ENCODE measurements at regions not wholly inside any gene's neighbourhood (a gene's known extent, or its start where the extent isn't known, plus 50 kb on each side); places are given as distances from the start of the nearest gene placed in this dataset.

- Mint-ChIP-seq H3K9me3 (0 out of 3 replicates have a peak, but pooled peaks cover 2% of the 10 kb centered on the region), H3K4me1 (peaks cover 28% of the 10 kb centered on the region), H3K27ac (no peak overlapping the region), H3K4me3 (no peak overlapping the region), H3K27me3 (ENCODE audit: insufficient read depth, low read depth, poor library complexity) (peaks cover 4% of the 10 kb centered on the region), H3K36me3 (ENCODE audit: low read depth) (no peaks in the 10 kb centered on the region; the same call in 2 of the 3 replicates)
- H3K4me3 ChIP-seq: no peak overlapping the region
- no peak overlapping the region for H3K4me2 ChIP-seq
- H3F3A ChIP-seq (replicated peaks; ENCODE audit: low read depth): no peaks in the 10 kb centered on the region
- peaks cover 10% of the 10 kb centered on the region for H3K4me1 ChIP-seq (ENCODE audit: insufficient read depth)
- TF ChIP-seq ZNF331 (CRISPR knock-in tag; IDR thresholded peaks at IDR 0.05; ENCODE audit: low read depth) (no peak), JUNB (IDR thresholded peaks at IDR 0.05; ENCODE audit: unreplicated experiment) (no peak), ZNF462 (CRISPR knock-in tag; IDR thresholded peaks at IDR 0.05) (no peak), CTCF (conservative IDR thresholded peaks at IDR 0.05; ENCODE audit: low read depth in 2 of 2) (no peak), EZH2phosphoT487 (IDR thresholded peaks at IDR 0.05; ENCODE audit: unreplicated experiment) (no peak), NANOG (IDR thresholded peaks at IDR 0.05; ENCODE audit: borderline replicate concordance) (no peak), ETS1 (IDR thresholded peaks at IDR 0.05) (no peak), EZH2 (IDR thresholded peaks at IDR 0.05; ENCODE audit: low read depth, unreplicated experiment) (no peak), REST (IDR thresholded peaks at IDR 0.05; ENCODE audit: unreplicated experiment) (no peak), POLR2AphosphoS5 (IDR thresholded peaks at IDR 0.05; ENCODE audit: low read depth) (no peak), ZNF114 (CRISPR knock-in tag; IDR thresholded peaks at IDR 0.05) (no peak), CREB1 (CRISPR knock-in tag; IDR thresholded peaks at IDR 0.05; ENCODE audit: low read depth) (no peak)
- H3K79me2 ChIP-seq (replicated peaks; ENCODE audit: insufficient read depth): no peaks in the 10 kb centered on the region
- no peak overlapping the region for H3K27ac ChIP-seq (ENCODE audit: low read depth)
- peak overlapping the region; percentile 76; the same call in 1 of the 2 replicates for H2AFZ ChIP-seq
- no peaks in the 10 kb centered on the region for H3K36me3 ChIP-seq (ENCODE audit: insufficient read depth)
- H3K27me3 ChIP-seq (ENCODE audit: insufficient read depth): no peaks in the 10 kb centered on the region
- DNase-seq (ENCODE audit: low spot score) (no peak), ATAC-seq (peak; percentile 37)
- H4K20me1 ChIP-seq (replicated peaks; ENCODE audit: insufficient read depth): no peaks in the 10 kb centered on the region
- H3K9me2 ChIP-seq (ENCODE audit: insufficient read depth): 0 out of 2 replicates have a peak, but pooled peaks cover 5% of the 10 kb centered on the region
These were observed 112.1 kb downstream of the TRIM29 start for GRCh38 chr11:120025606-120026335.
